ENCODE measurements at regions not wholly inside any gene's neighbourhood (a gene's known extent, or its start where the extent isn't known, plus 50 kb on each side); places are given as distances from the start of the nearest gene placed in this dataset.
"Not testable (repeated sequence)": the region's sequence is repeated elsewhere in the genome, so short reads cannot be mapped to it uniquely, and the experiment has no call there.

DNA sequence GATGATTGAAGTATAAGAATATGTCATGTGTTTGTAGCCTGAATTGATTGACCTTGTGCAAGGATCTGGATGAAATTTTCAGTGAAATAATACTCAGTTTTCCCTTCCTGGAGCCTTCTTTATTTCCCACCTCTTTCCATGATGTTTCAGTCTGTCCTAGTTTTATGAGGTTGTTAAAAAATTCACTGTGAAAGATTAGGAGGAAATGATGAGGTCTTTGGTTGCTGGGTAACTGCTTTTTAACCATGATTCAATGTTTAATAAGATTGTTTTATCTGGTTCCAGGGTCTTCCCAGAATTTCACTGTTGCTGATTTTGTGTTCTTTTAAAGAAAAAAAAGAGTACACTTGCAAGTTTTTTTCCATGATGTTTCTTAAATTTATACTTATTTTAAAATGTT, 221.5 kb downstream of the MBL2 start:
- DNase-seq: no peak

DNA sequence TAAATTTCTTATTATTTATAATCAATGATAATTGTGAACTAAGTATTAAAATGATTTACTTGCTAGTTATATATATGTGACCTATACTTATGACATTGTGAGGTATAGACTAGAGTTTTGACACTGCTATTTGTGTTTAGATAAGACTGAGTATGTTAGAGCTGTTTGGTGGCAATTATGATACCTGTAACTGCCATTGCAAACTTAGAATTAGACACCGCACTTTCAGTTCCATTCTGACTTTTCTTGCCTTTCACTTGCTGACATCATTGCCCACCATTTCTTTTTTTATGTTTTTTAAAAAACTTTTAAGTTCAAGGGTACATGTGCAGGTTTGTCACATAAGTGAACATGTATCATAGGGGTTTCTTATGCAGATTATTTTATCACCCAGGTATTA, 214.5 kb downstream of the MBL2 start:
- DNase-seq: no peak

DNA sequence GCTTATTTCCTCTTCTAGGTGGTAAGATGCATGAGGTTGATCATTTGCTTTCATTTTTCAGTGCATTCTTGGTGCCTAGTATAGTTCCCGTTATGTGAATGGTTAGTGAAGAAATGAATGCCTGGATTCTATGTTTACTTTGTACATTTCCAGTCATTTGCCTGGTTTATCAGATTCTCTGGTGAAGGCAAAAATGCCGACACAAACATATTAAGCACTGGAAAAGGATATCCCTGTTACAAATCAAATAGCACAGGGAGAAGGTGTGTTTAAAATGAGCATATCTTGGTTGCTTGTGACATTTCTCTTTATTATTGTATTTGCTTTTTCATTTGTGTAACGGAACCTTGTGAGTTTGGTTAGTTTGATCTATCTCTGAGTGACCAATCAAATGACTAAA, 211.3 kb downstream of the MBL2 start:
- no peak for DNase-seq

DNA sequence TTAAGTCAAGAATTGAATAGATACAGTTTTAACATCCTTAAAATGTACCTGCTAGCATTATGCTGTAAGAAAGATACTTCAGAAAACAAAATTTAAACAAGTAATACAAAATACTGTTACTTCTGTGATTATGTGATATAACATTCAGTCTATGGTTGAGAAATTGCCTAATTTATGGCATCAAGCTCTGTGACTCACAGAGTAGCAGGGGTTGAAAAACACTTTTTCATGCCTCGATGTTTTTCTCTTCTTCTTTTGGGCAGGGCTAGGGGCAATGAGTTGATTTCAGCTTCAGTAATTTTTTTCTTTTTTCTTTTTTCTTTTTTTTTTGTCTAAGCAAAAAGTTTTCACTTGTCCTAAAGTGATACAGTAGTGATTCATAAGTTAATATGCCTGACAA, 209.2 kb downstream of the MBL2 start:
- DNase-seq: no peak

DNA sequence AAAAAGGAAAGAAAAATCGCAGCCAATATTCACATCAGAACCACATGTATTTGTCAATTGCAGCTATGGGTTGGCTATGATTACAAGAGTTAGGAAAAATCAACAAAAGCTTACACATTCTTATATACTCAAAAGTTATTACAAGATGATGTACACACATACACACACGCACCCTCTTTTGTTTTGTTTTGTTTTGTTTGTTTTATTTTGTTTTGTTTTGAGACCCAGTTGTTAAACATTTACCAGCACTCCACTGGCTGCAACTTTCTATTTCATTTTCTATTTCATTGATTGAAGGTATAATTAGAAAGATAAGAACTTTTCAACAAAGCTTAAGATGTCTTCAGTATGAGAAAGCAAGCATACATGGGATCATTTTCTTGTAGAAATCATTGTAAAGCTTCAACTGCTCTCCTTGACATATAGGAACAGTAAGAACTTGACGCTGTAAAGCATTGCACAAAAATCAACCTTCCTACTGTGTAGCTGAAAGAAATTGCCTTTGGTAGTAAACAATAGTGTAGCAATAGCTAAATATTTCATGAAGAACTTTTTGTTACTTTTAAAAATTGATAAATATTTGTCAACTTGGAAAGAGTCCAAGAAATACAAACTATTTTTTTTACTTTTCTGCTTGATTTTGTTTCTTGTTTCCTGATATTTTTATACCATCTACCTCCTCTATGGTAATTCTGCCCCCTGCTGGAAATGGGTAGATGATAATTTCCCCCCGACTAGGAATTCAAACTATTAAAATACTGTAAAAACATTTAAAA, 205.9 kb downstream of the MBL2 start:
- no peak for DNase-seq

DNA sequence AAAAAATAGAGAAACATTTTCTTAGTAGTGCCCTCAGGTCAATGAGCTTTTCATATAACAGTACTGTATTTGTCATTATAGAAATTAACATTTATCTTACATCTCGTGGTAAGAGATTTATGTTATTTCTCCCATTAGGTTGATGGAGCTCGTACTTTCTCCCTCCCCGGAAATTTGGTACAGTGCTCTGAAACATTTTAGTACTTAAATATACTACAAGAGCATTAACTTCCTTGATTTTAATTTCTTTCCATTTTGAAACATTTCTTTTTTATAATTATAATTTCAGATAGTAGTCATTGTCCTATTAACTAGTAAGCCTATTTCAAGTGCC, 205.4 kb downstream of the MBL2 start:
- no peak for DNase-seq

DNA sequence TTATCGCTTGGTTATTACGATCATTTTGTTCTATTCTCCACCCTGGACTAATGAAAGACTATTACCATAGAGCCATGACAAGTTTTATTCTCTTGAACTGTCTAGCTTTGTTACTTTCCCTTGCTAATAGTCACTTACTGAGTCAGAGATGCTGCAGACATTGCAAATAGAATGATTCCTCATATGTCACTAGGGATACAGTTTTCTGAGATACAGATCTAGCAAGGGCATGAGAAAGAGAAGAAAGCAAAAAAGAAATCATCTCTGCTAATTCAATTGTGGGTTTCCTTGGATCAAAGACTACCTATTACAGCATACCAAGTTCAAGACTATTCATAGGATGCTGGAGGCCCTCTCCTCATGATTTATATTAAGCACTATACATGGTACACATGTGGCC, 204.3 kb downstream of the MBL2 start:
- DNase-seq: no peak

DNA sequence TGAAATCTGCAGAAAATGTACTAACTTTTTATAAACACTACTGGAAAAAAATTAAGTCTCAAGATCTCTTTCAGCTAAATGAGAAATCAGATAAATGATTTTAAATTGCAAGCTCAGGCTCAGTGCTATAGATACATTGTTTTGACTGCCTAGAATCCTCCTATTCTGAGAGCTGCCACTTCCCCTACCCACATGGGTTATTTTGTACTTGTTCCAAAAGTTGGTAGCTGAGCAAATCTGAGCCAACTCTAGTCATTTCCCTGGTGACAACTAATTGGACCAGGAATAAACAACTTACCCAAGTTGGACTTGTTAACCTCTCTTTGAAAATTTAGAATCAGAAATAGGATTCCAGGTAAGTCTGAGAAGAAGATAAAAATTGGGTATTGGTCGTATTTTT, 202.1 kb downstream of the MBL2 start:
- DNase-seq: no peak

DNA sequence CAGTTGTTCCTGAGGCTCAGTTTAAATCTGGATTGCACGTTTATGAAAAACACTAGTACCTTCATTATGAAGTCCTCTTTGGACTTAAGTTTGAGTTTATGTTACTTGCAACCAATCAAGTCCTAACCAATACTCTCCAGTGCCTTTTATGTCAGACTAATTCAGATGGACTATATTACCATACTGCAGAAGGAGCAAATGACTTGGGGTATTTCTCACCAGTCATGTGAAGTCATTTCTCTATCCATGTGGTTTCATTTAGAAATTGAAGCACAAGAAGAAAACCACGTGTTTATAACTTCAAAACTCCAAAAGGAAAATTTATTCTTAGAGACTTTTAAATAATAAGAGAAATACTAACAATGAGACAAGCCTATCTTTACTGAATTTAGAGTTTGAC, 201.6 kb downstream of the MBL2 start:
- DNase-seq: no peak

DNA sequence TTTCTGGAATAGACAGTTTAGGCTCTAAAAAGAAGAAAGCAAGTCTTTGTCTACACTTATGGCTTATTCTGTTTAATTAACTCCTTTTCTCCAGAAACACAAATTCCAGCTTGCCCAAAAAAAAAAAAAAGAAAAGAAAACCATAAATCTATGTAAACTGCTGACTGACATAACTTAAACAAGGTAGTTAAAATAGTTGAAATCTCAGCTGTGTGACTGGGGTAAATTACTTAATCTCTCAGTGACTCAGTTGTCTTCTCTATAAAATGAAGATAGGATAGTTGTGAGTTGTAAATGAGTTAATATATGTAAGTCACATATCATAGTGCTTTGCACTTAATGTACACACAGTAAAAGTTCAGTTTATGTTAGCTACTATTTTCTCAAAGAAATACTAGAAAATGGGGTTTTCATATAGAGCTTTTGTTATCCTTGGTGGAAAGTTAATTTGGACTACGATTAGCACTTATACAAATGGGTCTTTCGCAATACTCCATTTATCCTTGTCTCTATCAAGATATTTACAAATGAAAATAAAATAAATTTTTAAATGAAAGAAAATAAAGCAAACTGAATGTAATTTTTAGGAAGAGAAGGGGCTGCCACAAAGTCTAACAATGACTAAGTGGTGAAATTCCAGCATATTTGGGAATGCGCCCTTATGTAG, 200.9 kb downstream of the MBL2 start:
- DNase-seq: no peak

DNA sequence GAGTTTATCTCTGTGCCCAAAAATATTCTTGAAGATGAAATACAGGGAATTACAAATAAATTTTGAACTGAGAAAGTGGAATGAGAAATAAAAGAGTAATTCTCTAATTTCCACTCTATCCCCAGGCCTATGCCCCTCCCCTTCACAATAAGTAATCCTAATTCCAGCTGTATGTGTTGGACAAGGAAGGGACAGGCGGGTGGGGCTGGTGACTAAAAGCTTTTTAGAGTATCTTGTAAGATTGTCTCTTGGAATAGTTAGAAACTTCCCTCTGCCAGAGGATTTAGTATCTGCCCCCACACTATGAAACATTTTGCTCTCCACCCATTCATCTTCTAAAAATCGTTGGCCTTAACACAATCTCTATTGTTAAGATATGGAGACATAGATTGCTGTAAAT, 199.2 kb downstream of the MBL2 start:
- DNase-seq: no peak

DNA sequence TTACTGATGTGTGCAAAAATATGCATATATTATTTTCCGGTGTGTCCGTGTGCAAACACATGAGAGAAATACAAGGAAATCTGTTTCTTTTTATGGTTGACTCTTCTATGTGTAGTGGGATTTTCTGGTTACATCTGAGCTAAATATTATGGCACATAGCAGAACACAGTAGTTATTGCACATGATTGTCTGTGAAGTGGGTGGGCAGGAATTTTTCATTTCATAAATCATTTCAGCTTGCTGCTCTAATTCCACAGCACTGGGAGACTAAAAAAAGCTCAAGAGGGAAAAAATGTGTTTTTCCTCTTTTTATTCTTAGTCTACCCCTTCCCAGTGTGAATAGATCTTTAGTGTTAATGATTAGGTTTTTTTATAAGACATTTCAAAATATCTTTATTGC, 197.9 kb downstream of the MBL2 start:
- no peak for DNase-seq

DNA sequence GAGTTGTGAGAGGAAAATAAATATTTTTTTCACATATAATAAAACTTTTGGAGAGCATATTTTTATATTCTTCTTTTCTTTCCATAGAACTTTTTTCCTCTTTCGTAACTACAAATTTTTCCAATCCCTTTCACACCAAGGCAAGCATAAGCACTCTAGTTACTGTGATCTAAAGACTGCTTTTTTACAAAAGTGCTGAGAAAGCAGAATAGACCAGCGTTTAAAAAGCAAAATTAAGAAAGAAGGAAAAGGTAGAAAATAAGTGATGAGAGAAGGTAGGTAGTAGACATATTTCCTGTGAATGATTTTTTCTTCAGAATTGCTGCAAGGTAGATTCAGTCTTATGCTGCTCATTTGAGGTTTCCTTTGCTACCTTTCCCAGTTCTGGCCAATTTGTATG, 195.5 kb downstream of the MBL2 start:
- no peak for DNase-seq

DNA sequence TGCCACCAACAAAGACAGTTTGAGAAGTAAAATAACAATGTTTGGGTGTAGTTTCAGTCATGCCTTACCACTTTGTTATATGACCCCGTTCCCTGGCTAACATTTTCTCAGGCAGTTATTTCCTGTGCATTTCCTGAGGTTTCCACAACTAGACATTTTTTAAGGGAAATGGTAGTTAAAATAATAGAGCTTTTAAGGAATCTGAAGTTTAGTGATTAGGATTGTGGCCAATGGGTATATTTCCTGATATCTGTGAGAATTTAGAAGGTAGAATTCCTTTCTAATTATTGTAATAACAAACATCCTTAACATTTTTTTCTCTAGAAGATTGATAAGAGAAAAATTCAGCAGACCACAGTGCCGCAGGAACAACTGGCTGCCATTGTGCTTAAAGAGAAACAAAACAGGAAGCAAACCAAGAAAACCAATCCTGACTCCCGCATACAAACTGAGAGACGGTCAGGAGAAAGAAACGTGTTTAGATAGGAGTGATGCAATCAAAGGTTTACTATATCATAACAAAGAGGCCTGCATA, 193.6 kb downstream of the MBL2 start:
- no peak for DNase-seq

DNA sequence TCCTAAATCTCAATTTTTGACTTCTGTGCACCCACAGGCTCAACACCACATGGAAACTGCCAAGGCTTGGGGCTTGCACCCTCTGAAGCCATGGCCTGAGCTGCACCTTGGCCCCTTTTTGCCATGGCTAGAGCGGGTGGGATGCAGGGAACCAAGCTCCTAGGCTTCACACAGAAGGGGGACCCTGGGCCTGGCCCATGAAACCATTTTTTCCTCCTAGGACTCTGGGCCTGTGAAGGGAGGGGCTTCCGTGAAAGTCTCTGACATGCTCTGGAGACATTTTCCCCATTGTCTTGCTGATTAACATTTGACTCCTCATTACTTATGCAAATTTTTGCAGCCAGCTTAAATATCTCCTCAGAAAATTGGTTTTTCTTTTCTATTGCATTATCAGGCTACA, 190.9 kb downstream of the MBL2 start:
- not testable (repeated sequence) for DNase-seq

DNA sequence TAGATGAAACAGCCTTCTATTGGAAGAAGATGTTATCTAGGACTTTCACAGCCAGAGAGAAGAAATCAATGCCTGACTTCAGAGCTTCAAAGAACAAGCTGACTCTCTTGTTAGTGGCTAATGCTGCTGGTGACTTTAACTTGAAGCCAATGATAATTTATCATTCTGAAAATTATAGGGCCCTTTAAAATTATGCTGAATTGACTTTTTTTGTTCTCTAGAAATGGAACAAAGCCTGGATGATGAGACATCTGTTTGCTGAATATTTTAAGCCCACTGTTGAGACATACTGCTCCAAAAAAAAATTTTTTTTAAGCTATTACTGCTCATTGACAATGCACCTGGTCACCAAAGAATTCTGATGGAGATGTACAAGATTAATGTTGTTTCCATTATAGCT, 189.2 kb downstream of the MBL2 start:
- DNase-seq: no peak

DNA sequence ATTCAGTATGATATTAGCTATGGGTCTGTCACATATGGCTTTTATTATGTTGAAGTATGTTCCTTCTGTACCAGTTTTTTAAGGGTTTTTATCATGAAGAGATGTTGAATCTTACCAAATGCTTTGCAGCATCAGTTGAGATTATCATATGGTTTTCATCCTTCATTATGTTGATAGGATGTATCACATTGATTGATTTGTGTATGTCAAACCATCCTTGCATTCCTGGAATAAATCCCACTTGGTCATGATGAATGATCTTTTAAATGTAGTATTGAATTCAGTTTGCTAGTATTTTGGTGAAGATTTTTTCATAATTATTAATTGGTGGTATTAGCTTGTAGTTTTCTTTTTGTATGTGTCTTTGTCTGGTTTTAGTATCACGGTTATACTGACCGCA, 185.9 kb downstream of the MBL2 start:
- DNase-seq: no peak

DNA sequence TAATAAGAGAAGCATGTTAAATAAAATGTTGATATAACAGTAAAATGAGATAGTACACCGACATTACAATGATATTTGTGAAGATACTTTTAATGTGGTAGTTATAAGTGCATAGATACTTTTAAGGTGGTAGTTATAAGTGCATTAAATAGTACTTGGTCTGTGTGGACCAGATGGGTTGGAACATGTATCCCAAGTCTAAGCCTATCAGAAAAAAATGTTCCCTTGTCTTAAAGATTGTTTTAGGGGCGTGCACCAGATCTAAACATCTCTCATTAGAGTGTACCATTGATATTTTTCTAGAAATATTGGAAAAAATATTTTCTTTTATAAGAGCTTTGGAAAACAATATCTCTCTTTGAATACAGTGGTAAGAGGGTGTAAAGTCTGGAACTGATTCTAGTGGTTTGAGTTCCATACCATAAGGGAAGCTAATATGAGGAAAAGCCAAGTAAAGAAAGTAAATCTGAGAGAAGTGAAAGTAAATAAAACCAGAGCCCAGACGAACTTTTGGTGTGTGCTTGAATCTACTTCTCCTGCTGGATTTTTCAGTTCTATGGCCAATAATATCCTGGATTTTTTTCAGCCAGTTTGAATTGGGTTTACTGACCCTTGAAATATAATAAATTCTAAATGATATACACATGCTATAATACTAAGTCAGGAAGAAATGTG, 175.3 kb downstream of the MBL2 start:
- DNase-seq: no peak

DNA sequence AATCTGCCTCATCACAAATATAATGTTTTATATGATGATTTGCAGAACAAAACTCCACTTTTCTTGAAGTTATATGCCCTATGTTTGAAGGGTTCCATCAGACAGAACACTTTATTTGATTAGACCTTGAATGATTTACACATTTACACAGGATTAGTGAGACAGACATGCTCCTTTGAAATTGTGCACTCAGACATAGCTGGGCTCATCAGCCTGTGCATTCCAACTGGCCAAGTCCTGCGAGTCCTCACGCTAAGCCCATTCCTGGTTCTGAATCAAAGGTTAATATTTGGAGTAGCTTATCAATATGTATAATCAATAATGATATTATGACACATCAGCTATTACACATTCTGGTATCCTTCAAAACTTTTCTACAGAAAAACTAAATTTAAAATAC, 173.6 kb downstream of the MBL2 start:
- no peak for DNase-seq

DNA sequence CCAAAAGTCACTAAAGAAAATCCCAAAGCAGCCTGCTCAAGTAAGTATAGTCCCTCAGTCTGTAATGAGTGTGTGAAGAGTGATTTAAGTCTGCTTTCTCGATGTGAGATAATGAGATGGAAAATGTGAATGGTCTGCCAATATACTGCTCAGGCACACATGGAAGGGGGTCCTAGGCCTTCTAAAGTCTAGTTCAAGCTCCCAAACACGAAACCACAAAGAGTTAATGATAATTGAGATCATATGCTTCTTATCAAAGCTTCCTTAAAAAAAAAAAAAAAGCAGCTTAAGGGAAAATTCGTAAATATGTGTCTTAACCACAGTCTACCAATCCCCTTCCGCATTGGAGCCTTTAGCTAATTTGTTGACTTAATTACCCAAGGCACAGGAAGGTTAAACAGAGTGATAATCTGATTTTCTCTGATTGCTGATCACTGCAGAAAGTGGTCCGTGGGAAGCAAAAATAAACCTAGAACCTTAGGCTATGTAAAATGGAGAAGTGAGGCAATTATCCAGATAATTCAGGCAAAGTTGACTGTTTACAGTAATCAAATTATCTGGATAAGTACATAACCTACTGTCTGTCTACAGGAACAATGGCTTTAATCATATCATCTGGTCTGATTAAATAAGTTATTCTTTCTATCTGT, 172.9 kb downstream of the MBL2 start:
- DNase-seq: no peak

DNA sequence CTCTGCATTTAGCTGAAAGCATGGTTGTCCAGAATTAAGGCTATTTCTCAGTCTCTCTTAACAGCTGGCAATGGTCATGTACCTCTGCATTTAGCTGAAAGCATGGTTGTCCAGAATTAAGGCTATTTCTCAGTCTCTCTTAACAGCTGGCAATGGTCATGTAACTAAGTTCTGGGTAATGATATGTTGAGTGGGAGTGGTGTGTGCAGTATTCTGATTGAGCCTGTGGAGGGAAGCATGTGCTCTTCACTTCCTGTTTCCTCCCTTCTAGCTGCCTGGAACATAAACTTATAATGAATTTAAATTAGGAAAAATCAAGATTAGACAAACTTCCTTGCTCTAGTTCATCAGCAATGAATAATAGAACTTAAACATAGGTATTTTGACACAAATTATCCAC, 168.5 kb downstream of the MBL2 start:
- DNase-seq: not testable (repeated sequence)

DNA sequence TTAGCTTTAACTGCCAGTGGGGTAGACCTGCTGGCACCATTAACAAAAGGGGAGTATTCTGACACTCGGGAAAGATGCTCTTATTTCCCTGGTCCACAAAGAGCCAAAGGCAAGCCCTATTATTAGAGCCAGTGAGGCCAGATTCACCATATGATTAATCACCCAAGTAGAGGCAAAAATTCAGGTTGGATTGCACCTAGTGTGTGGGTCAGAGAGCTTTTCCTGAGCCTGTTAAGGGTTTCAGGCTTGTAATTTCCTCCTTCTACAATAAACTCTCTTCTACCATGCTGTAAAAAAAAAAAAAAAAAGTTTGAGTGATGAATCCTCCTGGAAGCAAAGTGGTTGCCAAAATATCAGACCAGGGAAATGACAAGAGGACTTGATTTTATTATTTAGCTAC, 163.5 kb downstream of the MBL2 start:
- no peak for DNase-seq

DNA sequence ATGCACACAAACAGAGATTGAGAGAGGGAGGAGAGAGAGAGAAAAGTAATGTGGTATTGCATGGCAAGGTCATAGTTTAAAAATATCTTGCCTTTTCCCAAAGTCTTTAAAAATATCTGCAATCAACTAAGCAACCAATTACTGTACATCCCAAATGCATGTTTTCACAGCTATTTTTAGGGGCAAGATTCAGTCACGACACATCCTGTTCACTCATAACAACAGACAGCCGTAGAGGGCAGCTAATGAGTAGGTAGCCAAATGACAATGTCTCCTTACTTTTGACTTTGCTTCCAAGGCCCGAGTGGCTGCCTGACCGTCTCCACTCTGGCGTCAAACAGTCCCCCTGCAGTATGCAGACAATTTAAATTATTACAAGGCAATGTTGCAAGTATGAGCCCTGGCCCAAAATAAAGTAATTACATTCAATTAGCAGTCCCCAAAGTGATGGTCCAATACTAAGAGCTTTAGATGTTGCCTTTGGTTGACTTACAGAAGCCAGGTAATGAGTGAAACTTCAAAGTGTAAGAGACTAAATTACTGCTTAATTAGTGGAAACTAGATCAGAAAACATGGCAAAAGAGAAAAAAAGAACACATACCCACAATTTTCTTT, 162.9 kb downstream of the MBL2 start:
- DNase-seq: no peak

All from NCI-H345 (cell line).